GM18520 (cell line): ENCODE measurements at regions not wholly inside any gene's neighbourhood (a gene's known extent, or its start where the extent isn't known, plus 50 kb on each side); places are given as distances from the start of the nearest gene placed in this dataset.
"Not testable (repeated sequence)": the region's sequence is repeated elsewhere in the genome, so short reads cannot be mapped to it uniquely, and the experiment has no call there.

Source experiments
- ATAC-seq: cut with Tn5 transposase; IDR thresholded peaks from one replicate; pipeline ENCODE4 v1.9.1; 2021; ENCODE audit not compliant: unreplicated experiment

DNA sequence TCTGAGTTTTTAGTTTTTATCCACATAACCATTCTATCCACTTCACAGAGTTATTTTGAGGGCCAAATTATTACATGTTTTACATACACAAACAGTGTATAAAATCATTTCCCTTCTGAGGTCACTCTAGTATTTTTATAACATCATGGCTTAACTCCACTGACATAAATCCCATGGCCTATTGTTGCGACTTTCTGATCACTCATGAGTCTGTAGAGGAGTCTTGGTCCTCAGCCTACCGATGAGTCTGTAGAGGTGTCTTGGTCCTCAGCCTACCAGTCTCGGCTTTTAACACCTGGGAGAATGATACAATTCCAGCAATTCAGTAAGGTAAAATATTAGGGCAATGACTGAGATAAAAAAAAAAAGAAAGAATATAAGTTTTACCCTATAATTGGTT, 483.7 kb downstream of the USP25 start:
- no peak for ATAC-seq

- no peak for ATAC-seq
These were observed 485.4 kb downstream of the USP25 start for GRCh38 chr21:16215193-16215592.

DNA sequence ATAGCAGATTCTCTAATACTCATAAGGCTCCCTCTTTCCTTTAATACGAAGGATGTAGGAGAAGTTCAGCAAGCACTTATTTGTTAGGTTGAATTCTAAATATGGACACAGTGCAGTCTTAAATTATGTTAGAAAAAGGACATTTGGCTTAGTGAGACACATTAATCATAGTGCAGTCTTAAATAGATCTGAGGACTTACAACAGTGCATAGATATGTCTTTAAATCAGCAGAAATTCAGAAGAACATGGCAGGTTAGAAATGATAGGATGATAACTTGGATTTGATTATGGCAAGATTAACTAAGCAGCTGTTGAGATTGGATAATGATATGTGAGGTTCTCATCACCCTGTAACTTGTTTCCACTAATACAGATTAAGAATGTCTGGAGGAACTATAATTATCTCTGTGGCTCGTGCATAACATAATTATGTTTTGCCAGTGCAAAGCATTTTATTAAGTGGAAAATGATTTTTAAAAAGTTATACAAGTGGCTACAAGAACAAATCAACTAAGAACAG, 485.9 kb downstream of the USP25 start:
- ATAC-seq = no peak

- no peak for ATAC-seq
These were observed 486.6 kb downstream of the USP25 start for GRCh38 chr21:16216288-16216962.

DNA sequence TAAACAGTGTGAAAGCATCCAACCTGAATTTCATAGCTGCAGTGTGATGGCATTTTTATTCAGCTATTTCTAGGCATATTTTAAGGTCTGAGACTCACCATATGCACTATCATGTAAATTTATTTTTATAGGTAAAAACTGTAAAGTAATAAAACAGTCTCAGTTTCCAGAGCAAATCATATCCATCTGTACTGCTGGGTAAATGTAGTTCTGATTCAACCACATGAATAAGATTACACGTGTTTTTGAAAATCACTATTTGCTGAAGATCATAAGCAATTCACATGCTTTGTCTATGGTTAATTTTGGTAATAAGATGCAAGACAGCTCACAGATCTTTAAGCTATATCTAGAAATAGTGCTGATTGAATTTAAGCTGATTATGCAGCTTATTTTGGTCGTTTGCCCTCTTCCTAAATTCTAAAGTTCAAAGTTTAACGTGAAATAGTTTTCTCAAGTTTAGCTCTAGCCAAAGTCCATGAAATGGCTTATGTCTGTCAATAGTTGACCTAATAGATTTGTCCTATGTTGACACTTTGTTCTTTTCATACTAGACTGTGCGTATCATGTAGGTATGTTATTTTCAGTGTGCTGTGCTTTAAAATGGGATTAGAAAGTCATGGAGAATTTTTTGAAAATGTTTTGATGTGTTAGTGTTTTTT, 489.0 kb downstream of the USP25 start:
- no peak for ATAC-seq

GRCh38 chr21:16224756-16225155, 495.0 kb downstream of the USP25 start:
- ATAC-seq = not testable (repeated sequence)

DNA sequence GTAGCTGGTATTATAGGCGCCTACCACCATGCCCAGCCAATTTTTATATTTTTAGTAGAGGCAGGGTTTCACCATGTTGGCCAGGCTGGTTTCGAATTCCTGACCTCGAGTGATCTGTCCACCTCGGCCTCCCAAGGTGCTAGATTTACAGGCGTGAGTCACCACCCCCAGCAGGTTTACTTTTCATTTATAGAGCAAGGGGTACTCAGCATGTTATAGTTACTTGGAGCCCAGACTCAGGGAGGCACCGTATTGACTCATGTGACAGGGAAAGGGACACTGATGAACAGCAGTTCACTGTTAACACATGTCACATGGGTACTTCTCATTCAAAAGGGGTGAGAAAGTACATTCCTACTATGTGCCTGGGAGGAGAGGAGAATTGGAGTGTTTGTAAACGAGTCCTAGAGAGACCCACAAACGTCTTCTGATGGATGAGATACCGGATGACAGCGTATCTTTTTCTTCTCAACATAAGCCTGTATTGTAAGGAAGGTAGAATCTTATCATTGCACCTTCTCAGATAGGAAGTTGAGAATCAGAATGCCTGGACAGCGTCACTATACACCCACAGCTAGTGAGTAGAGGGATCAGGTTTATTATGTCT, 510.0 kb downstream of the USP25 start:
- ATAC-seq = no peak

DNA sequence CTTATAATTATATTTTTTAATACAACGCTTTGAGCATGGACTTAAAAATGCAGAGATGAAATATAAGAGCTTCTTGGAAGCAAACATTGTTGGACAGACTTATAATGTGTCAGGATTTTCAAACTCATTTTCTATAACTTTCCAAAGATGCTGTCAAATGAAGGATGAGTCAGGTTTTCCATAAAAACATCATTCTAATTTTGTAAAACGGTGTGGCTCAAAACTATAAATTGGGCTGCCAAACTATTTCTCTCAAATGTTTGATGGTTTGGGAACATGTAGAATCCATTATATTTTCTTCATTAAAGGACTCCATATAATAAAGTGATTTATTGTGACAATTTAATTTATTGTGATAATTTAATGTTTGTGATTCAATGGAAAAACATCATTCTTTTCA, 511.2 kb downstream of the USP25 start:
- no peak for ATAC-seq

- ATAC-seq = no peak
These were observed 511.7 kb downstream of the USP25 start for GRCh38 chr21:16241479-16241963.

DNA sequence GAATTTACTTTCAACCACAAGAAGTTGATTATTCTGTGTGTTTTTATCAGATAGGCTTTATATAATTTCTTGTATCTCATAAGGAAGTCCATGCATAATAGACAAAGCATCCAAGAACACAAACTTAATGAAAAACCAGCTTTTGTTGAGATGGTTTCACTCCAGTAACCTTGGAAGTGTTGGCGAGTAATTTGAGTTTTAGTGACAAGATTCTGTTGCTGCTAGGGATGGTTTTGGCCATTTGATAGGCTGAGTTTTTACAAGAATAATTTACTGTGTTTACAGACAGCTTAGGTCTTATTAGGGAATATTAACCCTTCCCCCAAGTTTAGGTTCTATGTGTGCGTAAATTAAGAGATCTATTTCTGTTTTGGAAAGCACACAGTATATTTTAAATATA, 513.6 kb downstream of the USP25 start:
- ATAC-seq = no peak

DNA sequence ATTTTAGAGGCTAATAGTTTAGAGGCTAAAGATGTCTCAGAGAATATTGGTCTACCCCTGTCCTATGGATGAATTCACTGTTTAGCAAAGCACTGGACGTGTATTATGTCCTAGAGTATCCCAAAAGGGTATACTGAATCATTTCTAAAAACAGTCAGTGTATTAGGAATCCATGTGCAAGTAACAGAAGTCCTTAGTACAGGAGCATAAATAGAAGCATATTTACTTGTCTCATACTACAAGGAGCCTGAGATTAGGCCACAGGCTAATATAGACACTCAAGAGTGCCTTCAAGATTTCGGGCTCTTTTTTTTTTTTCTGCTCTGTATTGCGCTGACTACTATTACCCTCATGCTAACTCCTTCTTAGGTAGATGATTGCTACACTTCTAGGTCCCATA, 518.9 kb downstream of the USP25 start:
- ATAC-seq = no peak

GRCh38 chr21:16250273-16250672, 520.5 kb downstream of the USP25 start:
- ATAC-seq = no peak

DNA sequence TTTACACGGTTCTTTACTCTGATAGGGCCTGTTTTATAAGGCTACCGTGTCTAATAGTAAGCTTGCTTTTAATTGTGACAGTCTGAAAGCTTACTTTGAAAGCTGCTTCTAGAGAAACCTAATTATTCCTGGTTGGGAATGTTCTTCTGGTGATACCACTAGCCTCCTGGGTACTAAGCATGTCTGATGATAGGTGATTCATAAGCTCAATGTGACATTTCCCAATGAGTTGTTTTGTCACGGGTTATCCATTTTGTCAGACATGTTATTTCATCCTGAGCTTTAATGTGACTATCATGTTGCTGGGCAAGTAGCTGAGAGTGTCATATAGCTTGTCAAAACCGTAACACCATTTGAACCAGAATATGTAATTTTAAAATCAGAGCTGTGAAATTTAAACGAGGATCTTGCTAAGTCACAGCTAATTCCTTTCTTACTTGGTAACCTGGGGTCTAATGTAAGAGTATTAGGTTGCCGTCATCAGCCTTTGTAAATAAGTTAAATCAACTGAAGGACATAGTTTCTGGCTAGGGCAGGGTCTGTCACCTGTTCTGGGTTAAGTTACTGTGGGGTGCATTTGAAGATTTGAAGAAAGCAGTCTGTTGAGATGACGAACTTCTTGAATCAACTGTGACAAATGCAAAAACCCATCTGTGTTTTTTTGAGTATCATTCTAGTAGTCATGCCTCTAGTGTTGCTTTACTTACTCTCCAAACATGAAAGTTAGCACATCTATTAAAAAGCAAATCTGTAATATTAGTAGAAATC, 529.2 kb downstream of the USP25 start:
- no peak for ATAC-seq

DNA sequence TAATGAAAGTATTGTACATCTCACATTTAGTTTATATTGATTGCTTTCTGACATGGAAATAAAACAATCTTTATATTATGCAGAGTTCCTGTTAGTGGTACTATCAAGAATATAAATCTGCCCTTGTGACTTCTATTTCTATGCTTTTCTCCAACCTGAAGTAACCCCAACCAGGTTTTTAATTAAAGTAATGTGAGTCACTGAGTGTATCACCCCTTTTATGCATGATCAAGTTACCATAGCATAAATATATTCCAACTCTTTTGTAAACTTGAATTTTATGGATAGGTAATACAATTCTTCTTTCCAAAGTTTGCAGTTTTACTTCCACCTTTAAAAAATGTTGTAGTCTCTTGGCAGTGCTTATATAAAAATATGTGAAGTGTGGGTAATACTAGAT, 532.3 kb downstream of the USP25 start:
- ATAC-seq = no peak

DNA sequence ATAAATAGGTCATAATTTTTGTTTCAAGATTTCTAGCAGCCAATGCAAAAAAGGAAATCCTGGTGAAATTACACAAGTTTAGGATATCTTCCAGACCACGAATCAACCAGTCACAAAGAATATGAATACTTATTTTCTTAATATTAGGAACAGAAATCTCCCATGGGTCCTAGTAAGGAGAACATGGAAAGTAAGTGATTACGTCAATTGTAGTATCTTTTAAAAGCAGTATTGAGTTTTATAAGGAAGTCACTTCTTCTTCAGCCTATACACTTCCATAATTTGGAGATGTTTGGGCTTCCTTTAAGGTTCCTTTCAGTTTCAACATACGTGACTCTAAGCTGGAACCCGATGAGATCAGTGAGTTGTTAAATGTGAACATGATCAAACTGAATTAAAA, 534.5 kb downstream of the USP25 start:
- no peak for ATAC-seq

DNA sequence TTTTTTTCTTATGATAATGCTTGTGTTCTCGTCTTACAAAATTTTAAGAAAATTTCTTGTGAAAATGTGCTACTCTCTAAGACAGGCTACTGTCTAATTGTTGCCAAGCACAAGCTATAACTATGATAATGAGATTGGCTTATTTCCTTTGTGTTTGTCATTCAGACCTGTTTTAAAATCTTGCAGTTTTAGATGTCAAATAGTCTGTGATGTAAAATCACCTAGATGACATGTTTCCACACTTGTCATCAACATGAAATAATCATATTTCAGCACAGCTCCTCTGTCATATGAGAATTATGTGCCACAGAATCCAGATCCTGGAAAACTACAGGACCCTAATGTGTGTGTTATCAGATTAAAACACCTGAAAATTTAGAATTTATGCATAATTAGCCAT, 539.7 kb downstream of the USP25 start:
- no peak for ATAC-seq

GRCh38 chr21:16279731-16280581, 550.2 kb downstream of the USP25 start:
- ATAC-seq = no peak

DNA sequence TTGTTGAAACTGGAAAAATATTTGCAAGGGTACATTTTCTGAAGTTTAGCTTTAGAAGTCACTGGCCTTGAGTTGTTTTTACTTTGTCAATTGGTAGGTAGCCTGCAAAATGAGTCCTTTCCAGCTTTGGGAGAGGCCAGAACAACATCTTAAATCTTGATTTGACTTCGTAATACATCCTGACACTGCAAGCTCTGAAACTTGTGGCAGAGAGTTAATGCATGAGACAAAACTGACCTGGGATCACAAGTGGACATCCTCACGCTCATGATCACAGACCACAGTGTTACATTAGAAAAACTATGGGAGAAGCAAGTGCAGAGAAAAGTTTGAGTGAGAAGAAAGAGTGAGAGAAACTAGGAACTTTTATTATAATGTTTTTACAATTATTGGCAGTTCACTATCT, 550.9 kb downstream of the USP25 start:
- no peak for ATAC-seq

DNA sequence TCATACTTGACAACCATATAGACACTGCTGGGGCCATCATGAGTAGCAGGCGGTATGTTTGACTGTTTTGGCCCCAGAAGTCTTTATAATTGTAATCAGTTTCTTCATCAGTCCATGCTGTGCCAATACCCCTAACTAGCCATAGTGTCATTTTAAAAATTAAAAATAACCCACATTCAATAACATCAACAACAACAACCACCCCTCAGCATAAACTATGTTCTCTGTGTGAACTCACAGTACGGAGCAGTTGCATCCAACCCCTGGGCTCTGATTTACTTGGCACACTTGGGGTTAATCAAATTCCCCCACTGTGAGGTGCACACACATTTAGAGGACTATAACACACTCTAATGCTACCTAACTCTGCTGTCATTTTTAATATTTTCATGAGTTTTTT, 553.7 kb downstream of the USP25 start:
- no peak for ATAC-seq

GRCh38 chr21:16285605-16286126, 555.9 kb downstream of the USP25 start:
- ATAC-seq = no peak
